Erythroblast (primary cell): ENCODE measurements at regions not wholly inside any gene's neighbourhood (a gene's known extent, or its start where the extent isn't known, plus 50 kb on each side); places are given as distances from the start of the nearest gene placed in this dataset.

Source experiments
- GATA1 ChIP-seq: IDR thresholded peaks from 2 replicates; pipeline ENCODE4 v1.6.1; 2011; ENCODE audit warnings: low read depth, mild to moderate bottlenecking, control low read depth, low read length, moderate library complexity
- POLR2A ChIP-seq: IDR thresholded peaks from 2 replicates; pipeline ENCODE4 v1.6.1; 2011; ENCODE audit warnings: mild to moderate bottlenecking, low read length

GRCh38 chr2:239529313-239530015 lies 128.6 kb upstream of the HDAC4 start:
- TF ChIP-seq POLR2A (no peak), GATA1 (no peak)
